GM12878 (cell line): ENCODE measurements at regions not wholly inside any gene's neighbourhood (a gene's known extent, or its start where the extent isn't known, plus 50 kb on each side); places are given as distances from the start of the nearest gene placed in this dataset.

Experiments
- ATAC-seq: fragments of 200-7000 bp; cut with Tn5 transposase; 3 replicates; pipeline ENCODE4 v1.9.1; 2020; ENCODE audit warnings: mild to moderate bottlenecking, moderate library complexity
- BruUV-seq: library from RNA; stranded (reverse); fragments of 400-500 nt; replicated peaks from 2 replicates; lab custom pipeline; 2021; lab: Mats Ljungman, UMichigan
- CTCF ChIA-PET: fragments of 300-600 bp; sonication (Branson Sonifier 250); formaldehyde crosslinking; extraction: SDS; loops from one replicate; lab custom pipeline; 2021; ENCODE audit warnings: inconsistent platforms; lab: Yijun Ruan, JAX
- POLR2A ChIA-PET: fragments of 350-600 bp; formaldehyde crosslinking; extraction: SDS; loops from one replicate; lab custom pipeline; 2021; ENCODE audit warnings: inconsistent platforms; lab: Charles Lee
- RAD21 ChIA-PET: fragments of 300-600 bp; sonication (Branson Sonifier 250); formaldehyde crosslinking; loops from one replicate; lab custom pipeline; 2023; ENCODE audit warnings: antibody characterized with exemption; ENCODE audit not compliant: unreplicated experiment; lab: Charles Lee
- SMC1A ChIA-PET: fragments of 300-600 bp; sonication (Branson Sonifier 250); formaldehyde crosslinking; loops from one replicate; lab custom pipeline; 2023; ENCODE audit not compliant: unreplicated experiment, uncharacterized antibody; lab: Charles Lee
- DNase-seq: peaks from one replicate; pipeline ENCODE4 v3.0.0-alpha.2; 2011; ENCODE audit warnings: low read depth, low spot score
- FAIRE-seq: peaks from 3 replicates; lab custom pipeline; 2011; peaks lifted over from hg19 to GRCh38; lab: Jason Lieb, UNC
- H2AFZ ChIP-seq: 2 replicates; pipeline ENCODE4 v1.6.0; 2011; ENCODE audit warnings: low read depth, low read length, control low read depth; ENCODE audit not compliant: control insufficient read depth
- H3K27ac ChIP-seq: 2 replicates; pipeline ENCODE4 v1.5.1; 2011; ENCODE audit warnings: control low read depth; ENCODE audit not compliant: control insufficient read depth, insufficient read depth
- H3K27me3 ChIP-seq, 2 experiments: replicated peaks in 1 of 2; 2 replicates each; pipeline versions ENCODE4 v1.6.0 to v1.6.1; 2011; ENCODE audit warnings: low read length in 1 of 2; ENCODE audit not compliant: control insufficient read depth in 2 of 2, insufficient read depth in 2 of 2
- H3K36me3 ChIP-seq, 2 experiments: 2 replicates each; pipeline ENCODE4 v1.5.1; 2011; ENCODE audit warnings: low read length in 1 of 2; ENCODE audit not compliant: control insufficient read depth in 2 of 2, insufficient read depth in 2 of 2
- H3K4me1 ChIP-seq: 2 replicates; pipeline ENCODE4 v1.6.1; 2011; ENCODE audit warnings: mild to moderate bottlenecking, low read length, moderate library complexity, mixed read lengths; ENCODE audit not compliant: control insufficient read depth, insufficient read depth
- H3K4me2 ChIP-seq: 2 replicates; pipeline ENCODE4 v1.6.0; 2011; ENCODE audit warnings: control low read depth; ENCODE audit not compliant: control insufficient read depth, insufficient read depth
- H3K4me3 ChIP-seq: fragments of 200-600 bp; sonication (generic); 2 replicates; pipeline ENCODE4 v1.5.1; 2016
- H3K79me2 ChIP-seq: 2 replicates; pipeline ENCODE4 v1.6.0; 2011; ENCODE audit warnings: low read length; ENCODE audit not compliant: control insufficient read depth, insufficient read depth
- H3K9ac ChIP-seq: 2 replicates; pipeline ENCODE4 v1.8.0; 2011; ENCODE audit warnings: low read length, control low read depth, mixed read lengths; ENCODE audit not compliant: control insufficient read depth, insufficient read depth
- H3K9me3 ChIP-seq: replicated peaks from 3 replicates; pipeline ENCODE4 v1.5.1; 2011; ENCODE audit warnings: mild to moderate bottlenecking, low read length; ENCODE audit not compliant: control insufficient read depth, insufficient read depth
- H4K20me1 ChIP-seq: 2 replicates; pipeline ENCODE4 v1.6.0; 2011; ENCODE audit not compliant: control insufficient read depth, insufficient read depth
- BHLHE40 ChIP-seq, 2 experiments: fragments of 450-650 bp in 1 of 2; IDR thresholded peaks; 2 replicates each; pipeline ENCODE4 v1.6.1; 2011 to 2017; ENCODE audit warnings: low read depth in 2 of 2, borderline replicate concordance in 1 of 2, improper control_type of control experiment in 1 of 2, low read length in 1 of 2, mild to moderate bottlenecking in 1 of 2
- E2F8 ChIP-seq: fragments of 450-650 bp; IDR thresholded peaks from 2 replicates; pipeline ENCODE4 v1.6.1; 2018; ENCODE audit warnings: mild to moderate bottlenecking, low read depth, moderate library complexity; ENCODE audit not compliant: partially characterized antibody
- EZH2 ChIP-seq: IDR thresholded peaks from 2 replicates; pipeline ENCODE4 v1.6.1; 2012; ENCODE audit warnings: low read depth, mild to moderate bottlenecking, control low read depth, inconsistent platforms, low read length, borderline replicate concordance; ENCODE audit not compliant: control insufficient read depth
- GABPA ChIP-seq: IDR thresholded peaks from 2 replicates; pipeline ENCODE4 v1.6.1; 2014; ENCODE audit warnings: antibody characterized with exemption, low read depth, mild to moderate bottlenecking, inconsistent platforms
- KAT2A ChIP-seq: conservative IDR thresholded peaks from 2 replicates; pipeline ENCODE4 v1.6.1; 2011; ENCODE audit warnings: low read depth, low read length; ENCODE audit not compliant: control insufficient read depth
- MYC ChIP-seq: IDR thresholded peaks from 2 replicates; pipeline ENCODE4 v1.6.1; 2011; ENCODE audit warnings: mild to moderate bottlenecking, low read length, moderate library complexity, inconsistent platforms; ENCODE audit not compliant: insufficient read depth, insufficient replicate concordance, insufficient read length, severe bottlenecking
- SIN3A ChIP-seq: IDR thresholded peaks from 2 replicates; pipeline ENCODE4 v1.6.1; 2012; ENCODE audit warnings: low read depth, low read length, improper control_type of control experiment
- SRF ChIP-seq, 2 experiments: IDR thresholded peaks; 2 replicates each; pipeline ENCODE4 v1.6.1; 2011; ENCODE audit warnings: low read depth in 2 of 2, low read length in 2 of 2, mild to moderate bottlenecking in 1 of 2, moderate library complexity in 1 of 2
- STAT1 ChIP-seq: fragments of 450-650 bp; conservative IDR thresholded peaks from 2 replicates; pipeline ENCODE4 v1.6.1; 2014; ENCODE audit warnings: antibody characterized with exemption, mild to moderate bottlenecking
- TAF1 ChIP-seq: IDR thresholded peaks from 2 replicates; pipeline ENCODE4 v1.6.1; 2011; ENCODE audit warnings: mild to moderate bottlenecking, low read depth, low read length, borderline replicate concordance
- WGBS: methylation state at CpG from one replicate; pipeline ENCODE4 v1.1.6; 2016; ENCODE audit warnings: low lambda C conversion rate; ENCODE audit not compliant: insufficient replicate concordance, insufficient coverage; ENCODE audit errors: missing lambda C conversion rate; 5-methylcytosine and 5-hydroxymethylcytosine counted together
- in situ Hi-C: fragments of 300-500 bp; cut with MboI; formaldehyde crosslinking; loops from 9 replicates; pipeline ENCODE4 v1.14.3; 2018; ENCODE audit warnings: mixed read lengths
- intact Hi-C: fragments of 100-400 bp; cut with micrococcal nuclease; formaldehyde crosslinking; loops from one replicate; pipeline ENCODE4 v1.14.2; 2022; ENCODE audit not compliant: unreplicated experiment

- ATAC-seq (no peak), DNase-seq (no peak), FAIRE-seq (no peak)
- Histone ChIP-seq H3K9me3 (no peaks in the 10 kb centered on the region), H3K4me3 (no peak overlapping the region), H3K27ac (no peak overlapping the region), H3K9ac (no peak overlapping the region), H3K79me2 (no peaks in the 10 kb centered on the region), H3K4me1 (no peaks in the 10 kb centered on the region), H4K20me1 (no peaks in the 10 kb centered on the region), H3K4me2 (no peak overlapping the region), H3K27me3 (no peaks in the 10 kb centered on the region), H3K36me3 (no peaks in the 10 kb centered on the region), H2AFZ (no peak overlapping the region)
- intact Hi-C loops = no loop called here
- 8% methylated on average over 6 of the region's 6 CpGs for WGBS
- no TSS peak for BruUV-seq
- TF ChIP-seq SIN3A = no peak
- no peak for TF ChIP-seq BHLHE40 (IDR thresholded peaks at IDR 0.05; ENCODE audit: borderline replicate concordance in 1 of 2, low read depth in 2 of 2, low read length in 1 of 2)
- no peak for TF ChIP-seq STAT1
- no peak for TF ChIP-seq SRF (IDR thresholded peaks at IDR 0.05; ENCODE audit: low read depth in 2 of 2, low read length in 2 of 2)
- TF ChIP-seq TAF1 = no peak
- no peak for TF ChIP-seq EZH2
- no peak for TF ChIP-seq KAT2A
- TF ChIP-seq MYC = no peak
- TF ChIP-seq GABPA = no peak
- TF ChIP-seq E2F8 = no peak
- CTCF ChIA-PET = no interaction called here
- in situ Hi-C loops = no loop called here
- RAD21 ChIA-PET = no interaction called here
- SMC1A ChIA-PET = no interaction called here
- POLR2A ChIA-PET = no interaction called here
Measured at GRCh38 chr5:101534491-101535110, 631.5 kb upstream of the ST8SIA4 start.
